ENCODE measurements at regions not wholly inside any gene's neighbourhood (a gene's known extent, or its start where the extent isn't known, plus 50 kb on each side); places are given as distances from the start of the nearest gene placed in this dataset.

DNA sequence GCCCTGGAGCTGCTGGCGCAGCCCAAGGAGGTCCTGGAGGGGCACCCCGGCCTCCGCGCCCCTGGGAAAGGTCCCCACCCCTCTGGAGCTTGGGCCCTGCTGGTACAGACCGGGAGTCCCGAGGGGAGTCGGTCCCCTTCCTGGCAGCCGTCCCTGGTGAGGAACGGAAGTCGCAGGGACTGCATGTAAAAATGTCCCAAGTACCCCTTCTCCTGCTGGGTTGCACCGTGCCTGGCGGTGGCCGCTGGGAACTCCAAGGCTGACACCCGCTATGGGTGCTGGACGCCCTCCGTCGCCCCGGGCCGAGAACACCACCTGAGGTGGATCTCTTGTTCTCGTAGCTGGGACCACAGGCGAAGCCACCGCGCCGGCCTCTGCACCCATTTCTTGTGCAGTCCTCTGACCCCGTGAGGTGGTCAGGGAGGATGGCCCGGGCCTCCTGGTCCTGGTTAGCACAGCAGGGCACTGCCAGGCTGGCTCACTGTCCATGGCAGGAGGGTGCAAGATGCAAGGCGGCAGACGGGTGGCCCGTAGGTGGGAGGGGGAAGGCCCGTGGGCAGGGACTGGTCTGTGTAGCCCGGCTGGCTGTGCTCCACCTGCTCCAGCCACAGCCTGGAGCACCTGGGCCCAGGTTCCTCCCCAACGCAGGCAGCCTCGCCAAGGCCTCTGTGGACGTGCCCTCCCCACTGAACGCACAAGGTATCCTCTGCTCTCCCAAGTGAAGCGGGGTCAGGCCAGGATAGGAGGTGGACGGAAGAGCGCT is 165.2 kb downstream of the IGLL1 start:
- Histone ChIP-seq H3K4me1 (ENCODE audit: control insufficient read depth in 1 of 2, insufficient read depth in 2 of 2, low read length in 2 of 2) (no peaks in the 10 kb centered on the region), H3K36me3 (ENCODE audit: control insufficient read depth in 1 of 2, insufficient read depth in 2 of 2, low read length in 2 of 2) (no peaks in the 10 kb centered on the region), H3K27me3 (ENCODE audit: low read depth, low read length) (no peaks in the 10 kb centered on the region), H3K9me3 (ENCODE audit: control insufficient read depth in 1 of 2, low read length in 2 of 2) (no peaks in the 10 kb centered on the region), H3K27ac (ENCODE audit: low read length) (no peak overlapping the region), H3K4me3 (ENCODE audit: low read depth in 1 of 2, low read length in 2 of 2) (no peak overlapping the region)

DNA sequence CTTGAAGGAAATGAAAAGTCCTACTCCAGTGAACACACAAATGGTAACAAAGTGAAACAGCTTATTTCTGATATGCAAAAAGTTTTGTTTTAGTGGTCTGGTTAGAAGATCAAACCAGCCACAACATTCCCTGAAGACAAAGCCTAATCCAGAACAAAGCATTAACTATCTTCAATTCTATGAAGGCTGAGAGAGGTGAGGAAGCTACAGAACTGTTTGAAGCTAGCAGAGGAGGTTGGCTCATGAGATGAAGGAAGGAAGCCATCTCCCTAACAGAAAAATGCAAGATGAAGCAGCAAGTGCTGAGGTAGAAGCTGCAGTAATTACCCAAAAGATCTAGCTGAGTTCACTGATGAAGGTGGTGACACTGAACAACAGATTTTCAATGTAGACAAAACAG is 168.4 kb downstream of the IGLL1 start:
- no peaks in the 10 kb centered on the region for H3K36me3 ChIP-seq (ENCODE audit: control insufficient read depth in 1 of 2, insufficient read depth in 2 of 2, low read length in 2 of 2)
- no peaks in the 10 kb centered on the region for H3K27me3 ChIP-seq (ENCODE audit: low read depth, low read length)
- H3K9me3 ChIP-seq (ENCODE audit: control insufficient read depth in 1 of 2, low read length in 2 of 2): no peaks in the 10 kb centered on the region
- H3K4me3 ChIP-seq (ENCODE audit: low read depth in 1 of 2, low read length in 2 of 2): no peak overlapping the region
- H3K27ac ChIP-seq (ENCODE audit: low read length): no peak overlapping the region
- H3K4me1 ChIP-seq (ENCODE audit: control insufficient read depth in 1 of 2, insufficient read depth in 2 of 2, low read length in 2 of 2): no peaks in the 10 kb centered on the region

DNA sequence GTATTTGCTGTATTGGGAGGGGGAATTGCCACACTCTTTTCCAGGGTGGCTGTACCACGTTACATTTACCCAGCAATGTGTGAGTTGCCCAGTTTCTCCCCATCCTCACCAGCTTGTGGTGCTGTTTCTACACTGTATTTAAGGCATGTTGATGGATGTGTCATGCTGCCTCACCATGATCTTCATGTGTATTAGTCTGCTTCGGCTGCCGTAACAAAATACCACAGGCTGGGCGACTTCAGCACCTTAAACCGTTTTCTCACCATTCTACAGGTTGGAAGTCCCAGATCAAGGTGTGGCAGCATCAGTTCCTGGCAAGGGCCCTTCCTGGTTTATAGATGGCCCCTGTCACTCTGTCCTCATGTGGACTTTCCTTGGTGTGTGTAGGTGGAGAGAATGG is 169.7 kb downstream of the IGLL1 start:
- no peaks in the 10 kb centered on the region for H3K36me3 ChIP-seq (ENCODE audit: control insufficient read depth in 1 of 2, insufficient read depth in 2 of 2, low read length in 2 of 2)
- H3K4me1 ChIP-seq (ENCODE audit: control insufficient read depth in 1 of 2, insufficient read depth in 2 of 2, low read length in 2 of 2): no peaks in the 10 kb centered on the region
- no peaks in the 10 kb centered on the region for H3K27me3 ChIP-seq (ENCODE audit: low read depth, low read length)
- no peak overlapping the region for H3K27ac ChIP-seq (ENCODE audit: low read length)
- no peak overlapping the region for H3K4me3 ChIP-seq (ENCODE audit: low read depth in 1 of 2, low read length in 2 of 2)
- no peaks in the 10 kb centered on the region for H3K9me3 ChIP-seq (ENCODE audit: control insufficient read depth in 1 of 2, low read length in 2 of 2)

DNA sequence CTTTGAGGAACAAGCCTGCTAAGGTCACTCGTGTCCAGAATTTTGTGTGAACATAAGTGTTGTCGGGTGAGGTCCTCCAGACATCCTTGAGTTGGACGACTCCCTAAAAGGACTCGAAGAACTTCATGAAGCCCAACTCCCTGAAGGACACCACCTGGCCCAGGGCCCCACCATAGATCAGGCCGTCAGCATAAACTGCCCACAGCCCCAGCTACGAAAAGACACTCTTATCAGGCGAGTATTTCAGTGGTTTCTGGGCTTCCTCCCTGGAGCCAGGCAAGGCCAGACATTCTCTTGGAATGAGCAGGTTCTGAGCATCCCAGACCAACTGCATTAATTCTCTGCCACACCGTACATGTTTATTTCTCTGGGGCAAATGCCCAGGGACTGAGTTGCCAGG is 170.1 kb downstream of the IGLL1 start:
- Histone ChIP-seq H3K4me3 (ENCODE audit: low read depth in 1 of 2, low read length in 2 of 2) (no peak overlapping the region), H3K9me3 (ENCODE audit: control insufficient read depth in 1 of 2, low read length in 2 of 2) (no peaks in the 10 kb centered on the region), H3K27me3 (ENCODE audit: low read depth, low read length) (no peaks in the 10 kb centered on the region), H3K36me3 (ENCODE audit: control insufficient read depth in 1 of 2, insufficient read depth in 2 of 2, low read length in 2 of 2) (no peaks in the 10 kb centered on the region), H3K4me1 (ENCODE audit: control insufficient read depth in 1 of 2, insufficient read depth in 2 of 2, low read length in 2 of 2) (no peaks in the 10 kb centered on the region), H3K27ac (ENCODE audit: low read length) (no peak overlapping the region)

DNA sequence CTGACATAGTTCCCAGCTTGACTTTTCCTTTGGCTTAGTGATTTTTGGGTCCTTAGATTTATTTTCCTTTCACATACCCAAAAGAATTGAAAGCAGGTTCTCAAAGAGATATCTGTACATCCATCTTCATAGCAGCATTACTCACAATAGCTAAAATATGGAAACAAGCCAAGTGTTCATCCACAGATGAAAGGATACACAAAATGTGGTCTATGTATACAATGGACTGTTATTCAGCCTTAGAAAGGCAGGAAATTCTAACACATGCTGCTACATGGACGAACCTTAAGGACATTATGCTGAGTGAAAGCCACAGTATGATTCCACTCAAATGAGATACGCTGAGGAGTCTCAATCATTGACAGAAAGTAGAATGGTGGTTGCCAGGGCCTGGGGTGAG is 171.8 kb downstream of the IGLL1 start:
- H3K4me1 ChIP-seq (ENCODE audit: control insufficient read depth in 1 of 2, insufficient read depth in 2 of 2, low read length in 2 of 2): peaks cover 0 to under 1% of the 10 kb centered on the region in 2 donors
- H3K9me3 ChIP-seq (ENCODE audit: control insufficient read depth in 1 of 2, low read length in 2 of 2): no peaks in the 10 kb centered on the region
- no peak overlapping the region for H3K27ac ChIP-seq (ENCODE audit: low read length)
- H3K4me3 ChIP-seq (ENCODE audit: low read depth in 1 of 2, low read length in 2 of 2): no peak overlapping the region
- H3K27me3 ChIP-seq (ENCODE audit: low read depth, low read length): no peaks in the 10 kb centered on the region
- H3K36me3 ChIP-seq (ENCODE audit: control insufficient read depth in 1 of 2, insufficient read depth in 2 of 2, low read length in 2 of 2): no peaks in the 10 kb centered on the region

DNA sequence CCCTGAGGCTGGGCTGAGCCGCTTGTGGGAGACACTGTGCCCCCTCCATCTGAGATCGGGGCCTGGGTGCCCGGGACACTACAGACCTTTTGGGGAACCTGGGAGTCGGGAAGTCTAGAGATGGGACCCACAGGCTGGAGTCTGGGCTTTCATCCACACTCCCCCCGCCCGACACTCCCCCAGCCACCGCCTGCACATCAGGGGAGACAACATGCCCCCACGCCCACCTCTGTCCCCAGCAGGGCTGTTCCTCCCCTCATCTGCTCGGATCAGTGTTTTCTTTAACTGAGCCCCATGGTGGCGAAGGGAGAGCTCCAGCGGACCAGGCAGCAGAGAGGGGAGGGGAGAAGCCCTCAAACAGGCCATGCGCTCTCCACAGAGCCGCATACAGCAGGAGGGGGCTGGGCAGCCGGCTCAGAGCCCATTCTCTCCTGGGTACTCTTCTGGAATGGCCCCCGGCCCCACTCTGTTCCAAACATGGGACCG is 174.7 kb downstream of the IGLL1 start:
- peaks cover 0 to 11% of the 10 kb centered on the region in 2 donors for H3K4me1 ChIP-seq (ENCODE audit: control insufficient read depth in 1 of 2, insufficient read depth in 2 of 2, low read length in 2 of 2)
- H3K4me3 ChIP-seq (ENCODE audit: low read depth in 1 of 2, low read length in 2 of 2): no peak overlapping the region
- H3K27ac ChIP-seq (ENCODE audit: low read length): no peak overlapping the region
- no peaks in the 10 kb centered on the region for H3K36me3 ChIP-seq (ENCODE audit: control insufficient read depth in 1 of 2, insufficient read depth in 2 of 2, low read length in 2 of 2)
- H3K27me3 ChIP-seq (ENCODE audit: low read depth, low read length): no peaks in the 10 kb centered on the region
- no peaks in the 10 kb centered on the region for H3K9me3 ChIP-seq (ENCODE audit: control insufficient read depth in 1 of 2, low read length in 2 of 2)

DNA sequence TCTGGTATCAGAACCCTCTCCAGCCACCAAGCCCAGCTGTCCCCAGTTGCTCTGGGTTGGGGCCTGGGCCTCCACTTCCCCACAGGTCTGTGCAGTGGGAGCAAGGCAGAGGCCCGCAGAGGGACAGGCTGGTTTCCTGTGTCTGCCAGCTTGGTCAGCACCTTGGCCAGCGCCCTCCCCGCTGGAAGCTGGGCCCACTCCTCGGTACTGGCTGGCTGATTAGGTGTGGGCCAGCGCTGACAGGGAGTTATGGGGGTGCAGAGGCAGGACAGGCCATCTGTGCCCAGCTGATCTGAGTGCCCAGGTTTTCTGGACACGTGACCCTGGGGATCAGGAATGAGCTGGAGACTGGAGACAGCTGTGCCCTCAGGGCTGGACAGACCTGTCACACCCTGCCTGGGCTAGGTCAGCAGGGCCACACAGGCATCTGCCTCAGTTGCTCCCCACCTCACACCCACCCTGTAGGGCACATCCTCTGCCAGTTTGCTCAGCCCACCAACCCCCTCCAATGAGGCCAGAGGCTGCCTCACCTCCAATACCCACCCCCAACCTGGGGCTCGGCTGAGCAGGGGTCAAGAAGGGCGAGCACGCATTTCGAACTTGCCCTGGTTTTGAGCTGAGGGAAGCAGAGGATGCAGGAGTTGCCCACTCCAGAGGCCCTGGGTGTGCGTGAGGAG is 175.3 kb downstream of the IGLL1 start:
- Histone ChIP-seq H3K27ac (ENCODE audit: low read length) (no peak overlapping the region), H3K4me3 (ENCODE audit: low read depth in 1 of 2, low read length in 2 of 2) (no peak overlapping the region), H3K9me3 (ENCODE audit: control insufficient read depth in 1 of 2, low read length in 2 of 2) (no peaks in the 10 kb centered on the region), H3K36me3 (ENCODE audit: control insufficient read depth in 1 of 2, insufficient read depth in 2 of 2, low read length in 2 of 2) (no peaks in the 10 kb centered on the region), H3K4me1 (ENCODE audit: control insufficient read depth in 1 of 2, insufficient read depth in 2 of 2, low read length in 2 of 2) (peaks cover 0 to 11% of the 10 kb centered on the region in 2 donors), H3K27me3 (ENCODE audit: low read depth, low read length) (no peaks in the 10 kb centered on the region)

DNA sequence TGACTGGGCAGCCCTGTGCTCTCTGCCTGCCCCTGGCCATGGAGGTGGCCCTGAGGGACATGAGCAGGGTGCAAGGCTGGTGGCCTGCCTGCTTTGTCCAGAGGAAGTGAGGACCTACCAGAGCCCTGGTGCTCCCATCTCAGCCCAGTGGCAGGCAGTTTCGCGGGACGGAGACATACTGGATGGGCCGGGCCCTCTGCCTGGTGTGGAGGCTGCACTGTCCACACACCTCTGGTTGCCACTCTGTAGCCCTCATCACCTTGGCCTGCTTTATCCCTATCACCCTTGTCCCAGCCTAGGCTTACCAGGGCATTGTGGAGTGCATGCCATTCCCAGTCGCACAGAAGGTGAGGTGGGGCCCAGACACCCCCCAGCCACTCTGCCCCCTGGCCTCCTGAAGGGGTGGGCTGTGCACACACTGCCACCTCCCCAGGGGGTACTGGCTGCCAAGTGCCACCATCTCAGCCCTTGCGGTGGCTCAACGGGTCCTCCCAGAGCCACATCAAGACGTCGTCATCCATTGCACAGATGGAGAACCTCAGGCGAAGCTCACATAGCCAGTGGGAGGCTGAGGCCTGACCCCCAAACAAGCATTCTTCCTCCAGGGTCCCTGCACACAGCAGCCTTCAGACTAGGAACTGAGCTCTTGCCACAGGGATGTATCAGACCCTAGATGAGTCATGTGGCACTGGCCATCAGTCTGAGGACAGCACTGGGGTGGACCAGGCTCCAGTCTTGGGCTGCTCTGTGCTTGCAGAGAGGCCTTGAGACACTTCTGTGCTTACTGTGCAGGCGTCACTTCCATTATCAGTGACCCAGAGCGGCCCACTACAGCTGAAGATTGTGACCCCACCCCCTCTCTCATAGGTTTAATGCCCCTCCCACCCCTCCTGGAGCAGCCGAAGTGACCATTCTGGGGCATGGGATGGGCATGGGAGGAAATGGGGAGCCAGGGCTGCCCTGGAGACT is 176.1 kb downstream of the IGLL1 start:
- Histone ChIP-seq H3K4me1 (ENCODE audit: control insufficient read depth in 1 of 2, insufficient read depth in 2 of 2, low read length in 2 of 2) (peaks cover 0 to 11% of the 10 kb centered on the region in 2 donors), H3K9me3 (ENCODE audit: control insufficient read depth in 1 of 2, low read length in 2 of 2) (no peaks in the 10 kb centered on the region), H3K36me3 (ENCODE audit: control insufficient read depth in 1 of 2, insufficient read depth in 2 of 2, low read length in 2 of 2) (no peaks in the 10 kb centered on the region), H3K27me3 (ENCODE audit: low read depth, low read length) (no peaks in the 10 kb centered on the region), H3K4me3 (ENCODE audit: low read depth in 1 of 2, low read length in 2 of 2) (no peak overlapping the region), H3K27ac (ENCODE audit: low read length) (no peak overlapping the region)

DNA sequence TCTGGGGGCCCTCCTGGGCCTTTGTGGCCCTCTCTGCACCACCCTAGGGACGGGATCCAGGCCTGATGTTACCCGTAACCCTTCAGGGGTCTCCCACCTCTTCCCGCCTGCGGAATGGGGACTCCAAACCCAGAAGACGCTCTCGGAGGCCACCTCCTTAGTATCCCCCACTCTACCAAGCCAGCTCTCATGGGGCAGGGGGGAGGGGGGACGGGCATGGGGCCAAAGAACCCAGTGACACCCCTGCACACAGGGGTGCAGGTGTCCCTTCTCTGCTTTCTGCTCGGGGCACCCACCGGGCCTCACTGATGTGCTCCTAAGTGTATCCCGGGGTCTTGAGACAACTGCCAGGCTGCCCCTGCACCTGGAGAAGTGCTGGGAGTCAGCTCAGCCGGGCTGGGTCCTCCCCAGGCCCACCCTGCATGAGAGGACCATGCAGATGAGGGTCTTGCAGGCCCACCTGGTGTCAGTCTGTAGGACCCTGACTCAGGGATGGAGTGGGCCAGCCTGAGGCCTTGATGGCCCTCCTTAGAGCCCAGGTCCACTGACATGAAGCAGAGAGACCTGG is 176.9 kb downstream of the IGLL1 start:
- no peaks in the 10 kb centered on the region for H3K36me3 ChIP-seq (ENCODE audit: control insufficient read depth in 1 of 2, insufficient read depth in 2 of 2, low read length in 2 of 2)
- peaks cover 0 to 11% of the 10 kb centered on the region in 2 donors for H3K4me1 ChIP-seq (ENCODE audit: control insufficient read depth in 1 of 2, insufficient read depth in 2 of 2, low read length in 2 of 2)
- H3K27me3 ChIP-seq (ENCODE audit: low read depth, low read length): no peaks in the 10 kb centered on the region
- peak overlapping the region in 1 of 2 donors; percentile 54 for H3K4me3 ChIP-seq (ENCODE audit: low read depth in 1 of 2, low read length in 2 of 2)
- H3K9me3 ChIP-seq (ENCODE audit: control insufficient read depth in 1 of 2, low read length in 2 of 2): no peaks in the 10 kb centered on the region
- no peak overlapping the region for H3K27ac ChIP-seq (ENCODE audit: low read length)

DNA sequence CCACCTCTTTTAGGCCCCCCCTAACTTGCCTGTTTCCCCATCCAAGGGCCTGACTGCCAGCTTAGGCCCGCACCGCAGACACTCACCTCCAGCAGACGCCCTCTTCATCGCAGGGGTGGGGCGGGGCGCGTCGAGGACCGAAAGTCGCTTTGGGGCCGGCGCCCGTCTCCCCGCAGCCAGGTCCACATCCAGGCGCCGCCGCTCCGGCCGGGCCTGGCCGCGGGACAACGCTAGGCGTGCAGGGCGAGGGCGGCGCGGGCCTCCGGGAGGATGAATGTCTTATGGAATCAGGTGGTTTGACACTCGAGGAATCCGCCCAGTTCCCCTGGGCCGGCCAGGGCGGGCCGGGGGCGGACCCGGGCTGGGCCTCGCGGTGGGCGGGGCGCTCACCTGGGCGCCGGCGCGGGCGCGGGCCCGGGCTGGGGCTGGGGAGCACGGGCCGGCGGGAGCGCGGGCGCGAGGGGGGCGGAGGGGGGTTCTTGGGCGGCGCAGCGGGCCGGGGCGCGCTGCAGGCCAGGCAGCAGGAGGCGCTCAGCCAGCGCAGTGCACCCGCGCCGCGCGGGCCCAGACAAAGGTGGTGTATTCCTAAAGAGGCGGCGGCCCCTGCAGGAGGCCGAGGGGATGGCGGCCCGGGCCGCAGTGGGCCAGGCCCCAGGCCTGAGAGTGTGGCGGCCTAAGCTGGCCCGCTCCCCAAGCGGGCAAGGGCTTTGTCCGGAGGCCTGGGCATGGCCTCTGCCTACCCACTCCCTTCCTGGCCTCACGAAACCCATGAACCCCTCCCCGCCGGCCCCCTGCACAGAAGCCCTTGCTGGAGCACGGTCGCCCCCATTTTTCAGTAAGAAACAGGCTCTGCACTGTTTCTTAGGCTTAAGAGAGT is 177.6 kb downstream of the IGLL1 start:
- no peaks in the 10 kb centered on the region for H3K9me3 ChIP-seq (ENCODE audit: control insufficient read depth in 1 of 2, low read length in 2 of 2)
- peaks cover 0 to 11% of the 10 kb centered on the region in 2 donors for H3K4me1 ChIP-seq (ENCODE audit: control insufficient read depth in 1 of 2, insufficient read depth in 2 of 2, low read length in 2 of 2)
- no peaks in the 10 kb centered on the region for H3K27me3 ChIP-seq (ENCODE audit: low read depth, low read length)
- no peak overlapping the region for H3K27ac ChIP-seq (ENCODE audit: low read length)
- H3K4me3 ChIP-seq (ENCODE audit: low read depth in 1 of 2, low read length in 2 of 2): peak overlapping the region in 1 of 2 donors; percentile 54
- H3K36me3 ChIP-seq (ENCODE audit: control insufficient read depth in 1 of 2, insufficient read depth in 2 of 2, low read length in 2 of 2): no peaks in the 10 kb centered on the region
